Bronchial epithelial cell (primary cell): ENCODE measurements at regions not wholly inside any gene's neighbourhood (a gene's known extent, or its start where the extent isn't known, plus 50 kb on each side); places are given as distances from the start of the nearest gene placed in this dataset.
A peak's percentile ranks its signal among the peaks of the same experiment; 100 is the strongest.

Experiments
- DNase-seq: peaks from one replicate; pipeline ENCODE4 v3.0.0-alpha.2; 2010; ENCODE audit warnings: low read depth
- FAIRE-seq: peaks from 2 replicates; lab custom pipeline; 2011; peaks lifted over from hg19 to GRCh38; lab: Jason Lieb, UNC
- H3K27me3 ChIP-seq: 2 replicates; pipeline ENCODE4 v1.5.1; 2011; ENCODE audit warnings: low read length; ENCODE audit not compliant: control insufficient read depth, insufficient read depth
- H3K36me3 ChIP-seq: 2 replicates; pipeline ENCODE4 v1.5.1; 2011; ENCODE audit warnings: low read length; ENCODE audit not compliant: control insufficient read depth, insufficient read depth
- H3K4me3 ChIP-seq: 2 replicates; pipeline ENCODE4 v1.5.1; 2011; ENCODE audit warnings: mild to moderate bottlenecking, low read depth, low read length, control low read depth
- CTCF ChIP-seq: IDR thresholded peaks from 2 replicates; pipeline ENCODE4 v1.5.1; 2011; ENCODE audit warnings: mild to moderate bottlenecking, moderate library complexity, low read length, control low read depth, inconsistent platforms; ENCODE audit not compliant: insufficient read depth, severe bottlenecking

GRCh38 chr4:147078875-147079658 is 133.4 kb upstream of the TTC29 start:
- Histone ChIP-seq H3K27me3 (no peaks in the 10 kb centered on the region), H3K4me3 (no peak overlapping the region), H3K36me3 (no peaks in the 10 kb centered on the region)
- DNase-seq: no peak
- TF ChIP-seq CTCF: no peak
- no peak for FAIRE-seq

- H3K4me3 ChIP-seq: no peak overlapping the region
- FAIRE-seq: no peak
- DNase-seq: no peak
- no peaks in the 10 kb centered on the region for H3K36me3 ChIP-seq
- TF ChIP-seq CTCF: no peak
- peaks cover 5% of the 10 kb centered on the region for H3K27me3 ChIP-seq
These were observed 139.2 kb upstream of the TTC29 start for GRCh38 chr4:147084861-147085260.

- Histone ChIP-seq H3K27me3 (peaks cover 5% of the 10 kb centered on the region), H3K4me3 (no peak overlapping the region), H3K36me3 (no peaks in the 10 kb centered on the region)
- no peak for TF ChIP-seq CTCF
- FAIRE-seq: no peak
- no peak for DNase-seq
These were observed 140.1 kb upstream of the TTC29 start for GRCh38 chr4:147085781-147086180.

- DNase-seq (no peak), FAIRE-seq (no peak)
- no peak for TF ChIP-seq CTCF
- Histone ChIP-seq H3K27me3 (peaks cover 5% of the 10 kb centered on the region), H3K4me3 (no peak overlapping the region), H3K36me3 (no peaks in the 10 kb centered on the region)
These were observed 142.5 kb upstream of the TTC29 start for GRCh38 chr4:147088146-147088545.

- FAIRE-seq: peak; percentile 18
- H3K36me3 ChIP-seq: no peaks in the 10 kb centered on the region
- H3K4me3 ChIP-seq: no peak overlapping the region
- H3K27me3 ChIP-seq: peaks cover 5% of the 10 kb centered on the region
- no peak for TF ChIP-seq CTCF
- DNase-seq: peak; percentile 59
These were observed 144.8 kb upstream of the TTC29 start for GRCh38 chr4:147090486-147090885.

GRCh38 chr4:147093206-147093605 is 147.5 kb upstream of the TTC29 start:
- H3K4me3 ChIP-seq: no peak overlapping the region
- FAIRE-seq (no peak), DNase-seq (no peak)
- H3K36me3 ChIP-seq: no peaks in the 10 kb centered on the region
- TF ChIP-seq CTCF: no peak
- H3K27me3 ChIP-seq: peaks cover 3% of the 10 kb centered on the region
